ES-I3 (cell line): ENCODE measurements at regions not wholly inside any gene's neighbourhood (a gene's known extent, or its start where the extent isn't known, plus 50 kb on each side); places are given as distances from the start of the nearest gene placed in this dataset.

Experiments
- H3K36me3 ChIP-seq: 2 replicates; pipeline ENCODE4 v1.6.1; 2013; ENCODE audit warnings: mild to moderate bottlenecking, low read length, control low read depth, moderate library complexity; ENCODE audit not compliant: insufficient read depth
- H3K4me1 ChIP-seq: 2 replicates; pipeline ENCODE4 v1.6.1; 2013; ENCODE audit warnings: mild to moderate bottlenecking, control low read depth, low read length; ENCODE audit not compliant: insufficient read depth
- H3K9ac ChIP-seq: 2 replicates; pipeline ENCODE4 v1.6.1; 2013; ENCODE audit warnings: low read depth, mild to moderate bottlenecking, low read length, moderate library complexity
- H3K9me3 ChIP-seq: 2 replicates; pipeline ENCODE4 v1.6.1; 2013; ENCODE audit warnings: mild to moderate bottlenecking, low read length, moderate library complexity; ENCODE audit not compliant: control insufficient read depth, insufficient read depth

GRCh38 chr6:14612016-14612980, 494.7 kb downstream of the CD83 start:
- Histone ChIP-seq H3K9me3 (peaks cover 4% of the 10 kb centered on the region; the same call in 1 of the 2 replicates), H3K4me1 (peaks cover 6% of the 10 kb centered on the region), H3K9ac (no peak overlapping the region), H3K36me3 (no peaks in the 10 kb centered on the region)

DNA sequence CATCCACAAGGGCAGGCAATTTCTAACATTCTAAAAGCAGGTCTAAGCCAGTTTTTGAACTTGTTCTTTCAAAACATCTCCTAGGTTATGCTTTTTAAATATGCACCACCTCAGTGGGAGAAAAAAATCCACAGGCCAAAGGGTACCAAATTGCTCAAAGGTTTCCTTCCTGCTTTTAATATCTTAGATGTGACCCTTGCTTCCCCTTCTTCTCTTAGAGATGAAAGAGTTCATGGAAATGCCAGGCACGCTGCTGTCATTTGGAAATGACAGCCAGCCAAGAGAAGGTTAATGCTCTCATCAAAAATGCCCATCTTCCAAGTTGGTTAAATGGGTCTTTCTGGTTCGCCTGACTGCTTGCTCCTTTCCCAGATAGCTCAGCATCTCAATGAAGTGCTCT, 497.1 kb downstream of the CD83 start:
- Histone ChIP-seq H3K4me1 (peaks cover 6% of the 10 kb centered on the region), H3K9ac (no peak overlapping the region), H3K9me3 (peaks cover 4% of the 10 kb centered on the region; the same call in 1 of the 2 replicates), H3K36me3 (no peaks in the 10 kb centered on the region)

DNA sequence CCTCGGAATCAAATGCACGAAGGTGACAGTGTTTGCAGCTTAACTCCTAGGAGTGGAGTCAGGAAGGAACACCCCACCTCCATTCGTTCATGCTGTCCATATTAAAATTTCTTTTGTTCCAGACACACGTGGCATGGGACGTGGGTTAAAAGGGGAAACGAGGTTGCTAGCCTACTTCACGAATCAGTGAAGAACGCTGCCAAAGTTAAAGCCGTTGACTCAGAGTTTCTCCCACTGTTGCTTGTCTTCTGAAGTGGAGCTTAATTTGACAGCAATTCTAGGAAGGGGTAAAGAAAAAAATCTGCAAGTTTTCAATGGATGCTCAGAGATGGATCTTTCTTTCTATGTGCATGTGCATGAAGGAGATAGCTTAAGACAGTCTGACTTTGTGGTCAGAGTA, 499.1 kb downstream of the CD83 start:
- no peaks in the 10 kb centered on the region for H3K36me3 ChIP-seq
- H3K4me1 ChIP-seq, result peaks cover 14% of the 10 kb centered on the region
- peaks cover 4% of the 10 kb centered on the region; the same call in 1 of the 2 replicates for H3K9me3 ChIP-seq
- H3K9ac ChIP-seq, result no peak overlapping the region

DNA sequence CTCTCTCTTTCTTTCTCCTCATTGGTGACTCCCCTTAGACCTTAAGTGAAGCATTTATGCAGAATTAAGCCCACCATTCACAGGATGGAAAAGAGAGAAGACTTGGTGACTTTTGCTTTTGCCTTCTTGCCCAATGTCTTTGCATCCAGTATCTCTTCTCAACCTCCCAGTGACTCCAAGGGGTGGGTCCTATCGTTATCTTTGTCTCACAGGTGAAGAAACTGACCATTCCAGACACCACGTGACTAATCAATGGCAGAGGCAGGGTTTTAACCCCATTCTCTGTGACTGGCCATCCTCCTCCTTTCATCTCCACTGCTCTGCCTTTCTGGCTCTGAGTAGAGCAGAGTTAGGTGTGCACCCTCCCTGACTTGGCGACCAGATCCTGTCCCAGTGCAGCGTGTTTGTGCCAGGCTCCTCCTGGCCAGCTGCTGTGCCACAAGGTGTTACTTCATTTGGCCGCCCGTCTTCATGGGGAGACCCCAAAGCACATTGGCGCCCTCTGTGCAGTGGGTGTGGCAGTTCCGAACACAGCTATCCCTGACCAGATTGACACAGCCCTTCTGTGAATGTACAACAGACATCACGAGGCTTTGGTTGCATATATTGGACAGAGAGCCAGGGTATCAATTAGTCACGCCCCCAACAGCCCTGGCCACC, 501.3 kb downstream of the CD83 start:
- Histone ChIP-seq H3K4me1 (peaks cover 9% of the 10 kb centered on the region; the same call in 1 of the 2 replicates), H3K36me3 (no peaks in the 10 kb centered on the region)

GRCh38 chr6:14619419-14619781, 501.8 kb downstream of the CD83 start:
- Histone ChIP-seq H3K9ac (no peak overlapping the region), H3K9me3 (peaks cover 4% of the 10 kb centered on the region; the same call in 1 of the 2 replicates), H3K36me3 (no peaks in the 10 kb centered on the region), H3K4me1 (peaks cover 9% of the 10 kb centered on the region; the same call in 1 of the 2 replicates)

More for the DNA sequence above, 501.3 kb downstream of the CD83 start:
- no peak overlapping the region for H3K9ac ChIP-seq
- peaks cover 4% of the 10 kb centered on the region; the same call in 1 of the 2 replicates for H3K9me3 ChIP-seq

GRCh38 chr6:14620522-14620921, 502.9 kb downstream of the CD83 start:
- no peaks in the 10 kb centered on the region for H3K36me3 ChIP-seq
- H3K9ac ChIP-seq, result no peak overlapping the region
- peaks cover 9% of the 10 kb centered on the region; the same call in 1 of the 2 replicates for H3K4me1 ChIP-seq
- peaks cover 2% of the 10 kb centered on the region; the same call in 1 of the 2 replicates for H3K9me3 ChIP-seq

DNA sequence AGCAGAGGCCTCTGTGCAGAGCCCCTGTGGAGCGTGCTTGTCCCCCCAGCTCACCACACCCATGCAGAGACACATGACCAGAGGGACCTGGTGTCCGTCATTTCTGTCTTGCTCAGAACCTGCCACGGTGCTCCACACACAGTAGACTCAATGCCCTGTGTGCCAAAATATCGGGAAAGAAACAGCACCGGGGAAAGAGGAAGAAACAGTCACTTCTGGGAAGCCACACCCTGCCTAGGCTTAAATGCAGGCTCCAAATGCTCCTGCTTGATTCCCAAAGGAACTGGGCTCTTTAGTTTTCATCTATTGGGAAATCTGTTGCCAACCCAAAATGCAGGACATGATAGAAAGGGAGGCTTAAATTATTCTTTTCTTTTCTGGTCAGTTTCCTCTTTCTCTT, 503.9 kb downstream of the CD83 start:
- Histone ChIP-seq H3K9ac (no peak overlapping the region), H3K9me3 (no peaks in the 10 kb centered on the region), H3K36me3 (no peaks in the 10 kb centered on the region), H3K4me1 (peaks cover 9% of the 10 kb centered on the region; the same call in 1 of the 2 replicates)

DNA sequence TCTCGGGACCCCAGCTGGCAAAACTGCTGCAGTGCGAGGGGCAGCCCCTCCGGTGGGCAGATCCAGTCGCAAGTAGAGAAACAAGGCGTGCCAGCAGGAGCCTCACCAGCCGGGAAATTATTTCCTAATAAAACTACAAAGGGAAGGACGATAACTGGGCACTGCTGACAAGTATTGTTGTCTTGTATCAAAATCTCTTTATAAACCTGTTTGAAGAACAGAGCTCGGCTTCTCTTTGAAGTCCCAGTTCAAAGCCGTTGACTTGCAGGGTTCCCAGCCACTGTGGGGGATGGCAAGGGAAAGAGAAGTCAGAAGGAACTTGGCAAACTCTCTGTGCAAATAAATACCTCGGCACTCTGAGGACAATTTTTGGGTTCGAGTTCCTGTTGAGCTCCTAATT, 504.5 kb downstream of the CD83 start:
- H3K9ac ChIP-seq, result no peak overlapping the region
- no peaks in the 10 kb centered on the region for H3K36me3 ChIP-seq
- peaks cover 9% of the 10 kb centered on the region; the same call in 1 of the 2 replicates for H3K4me1 ChIP-seq
- H3K9me3 ChIP-seq, result no peaks in the 10 kb centered on the region

- Histone ChIP-seq H3K9me3 (no peaks in the 10 kb centered on the region), H3K4me1 (peaks cover 9% of the 10 kb centered on the region; the same call in 1 of the 2 replicates), H3K36me3 (no peaks in the 10 kb centered on the region), H3K9ac (no peak overlapping the region)
Observed at GRCh38 chr6:14622909-14623505, 505.4 kb downstream of the CD83 start.

DNA sequence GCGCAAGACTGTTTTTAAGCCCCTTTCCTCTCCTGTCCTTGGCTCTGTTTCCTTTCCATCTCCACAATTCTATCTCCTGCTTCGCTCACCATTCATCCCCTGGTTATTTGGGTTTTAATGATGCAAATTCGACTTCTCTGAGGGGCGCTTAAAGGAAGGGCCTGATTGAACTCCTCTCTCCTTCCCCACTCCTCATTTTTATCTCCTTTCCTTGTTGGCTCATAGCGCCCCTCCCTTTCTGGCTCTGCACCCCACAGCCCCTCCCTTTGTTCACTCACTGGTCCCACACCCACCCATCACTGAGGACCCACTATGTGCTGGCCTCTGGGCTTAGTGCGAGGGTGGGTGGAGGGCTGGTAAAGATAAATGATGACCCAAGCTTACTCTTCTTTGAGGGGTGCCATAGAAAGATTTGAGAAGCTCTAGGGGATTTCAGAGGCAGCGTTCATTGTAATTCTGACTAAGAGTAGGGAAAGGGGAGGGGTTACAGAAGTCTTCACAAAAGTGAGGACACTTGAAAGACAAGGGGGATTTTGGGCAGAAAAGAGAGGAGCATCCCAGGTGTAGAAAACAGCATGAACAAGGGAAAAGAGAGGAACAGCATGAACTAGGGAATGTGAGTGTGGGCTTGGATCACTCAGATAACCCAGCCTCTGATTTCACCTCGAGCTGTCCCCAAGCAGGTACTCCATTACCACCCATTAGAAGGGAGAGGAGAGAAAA, 507.8 kb downstream of the CD83 start:
- H3K36me3 ChIP-seq, result no peaks in the 10 kb centered on the region
- H3K9me3 ChIP-seq, result no peaks in the 10 kb centered on the region
- no peak overlapping the region for H3K9ac ChIP-seq
- H3K4me1 ChIP-seq, result peaks cover 17% of the 10 kb centered on the region; the same call in 1 of the 2 replicates

DNA sequence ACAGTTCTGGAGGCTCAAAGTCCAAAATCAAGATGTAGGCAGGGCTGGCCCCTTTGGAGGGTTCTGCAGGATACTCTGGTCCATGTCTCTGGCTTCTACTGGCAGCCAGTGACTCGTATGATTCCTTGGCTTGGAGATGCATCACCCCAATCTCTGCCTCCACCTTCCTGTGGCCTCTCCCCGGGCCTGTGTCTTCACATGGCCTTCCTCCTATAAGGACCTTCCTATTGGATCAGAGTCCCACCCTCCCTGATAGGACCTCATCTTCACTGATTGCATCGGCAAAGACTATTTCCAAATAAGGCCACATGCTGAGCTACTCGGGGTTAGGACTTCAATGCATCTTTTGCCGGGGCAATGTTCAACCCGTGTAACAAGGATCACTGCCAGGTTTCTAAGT, 509.0 kb downstream of the CD83 start:
- Histone ChIP-seq H3K36me3 (no peaks in the 10 kb centered on the region), H3K9ac (no peak overlapping the region), H3K4me1 (peaks cover 12% of the 10 kb centered on the region; the same call in 1 of the 2 replicates), H3K9me3 (no peaks in the 10 kb centered on the region)

- H3K9ac ChIP-seq, result no peak overlapping the region
- peaks cover 9% of the 10 kb centered on the region; the same call in 1 of the 2 replicates for H3K4me1 ChIP-seq
- no peaks in the 10 kb centered on the region for H3K9me3 ChIP-seq
- no peaks in the 10 kb centered on the region for H3K36me3 ChIP-seq
Observed at GRCh38 chr6:14630016-14630415, 512.4 kb downstream of the CD83 start.

DNA sequence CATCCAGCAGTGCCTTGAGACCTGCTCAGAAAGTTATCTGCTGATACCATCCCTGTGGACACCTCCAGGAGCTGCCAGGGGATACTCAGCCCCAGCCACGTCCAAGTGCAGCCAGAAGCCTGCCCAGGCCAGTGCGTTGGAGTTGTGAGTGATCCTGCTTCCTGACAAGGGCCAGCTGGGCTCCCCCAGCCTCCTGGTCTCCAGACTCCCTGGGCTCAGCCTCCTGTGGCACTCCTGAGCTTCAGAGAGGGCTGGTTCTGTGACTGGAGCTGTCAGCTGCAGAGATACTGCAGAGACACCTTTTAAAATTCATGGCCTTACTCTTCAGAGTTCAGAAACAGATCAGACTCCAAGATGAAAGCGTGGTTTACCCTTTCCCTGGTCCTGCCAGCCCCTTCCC, 515.9 kb downstream of the CD83 start:
- Histone ChIP-seq H3K9me3 (no peaks in the 10 kb centered on the region), H3K9ac (no peak overlapping the region), H3K4me1 (peaks cover 14% of the 10 kb centered on the region), H3K36me3 (no peaks in the 10 kb centered on the region)

- Histone ChIP-seq H3K9ac (no peak overlapping the region), H3K4me1 (peaks cover 20% of the 10 kb centered on the region), H3K36me3 (no peaks in the 10 kb centered on the region), H3K9me3 (no peaks in the 10 kb centered on the region)
Observed at GRCh38 chr6:14634072-14634471, 516.5 kb downstream of the CD83 start.
